ENCODE measurements at regions not wholly inside any gene's neighbourhood (a gene's known extent, or its start where the extent isn't known, plus 50 kb on each side); places are given as distances from the start of the nearest gene placed in this dataset.

DNA sequence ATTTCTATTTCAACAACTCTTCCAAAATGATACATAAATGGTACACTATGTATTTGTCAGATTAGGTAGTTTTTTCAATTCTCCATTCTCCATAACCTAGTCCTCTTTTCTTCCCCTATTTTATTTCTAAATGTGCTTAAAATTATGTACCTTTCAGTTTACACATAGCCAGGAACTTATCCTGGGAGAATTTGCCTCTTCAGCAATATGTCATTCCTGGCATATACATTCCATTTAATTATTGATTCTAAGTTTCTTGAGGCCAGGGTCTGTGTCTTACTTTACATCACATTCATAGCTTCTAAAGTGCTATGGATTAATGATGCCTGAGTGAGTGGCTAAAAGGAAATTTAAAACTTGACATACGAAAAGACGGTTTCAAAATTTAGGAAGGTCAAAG is 199.8 kb downstream of the PDGFRA start:
- no peaks in the 10 kb centered on the region for H3K36me3 Mint-ChIP-seq (ENCODE audit: insufficient read depth, unreplicated experiment)
- ChIA-PET CTCF (interaction anchor here (0.7 kb wide), 1 partner anchor 18 kb away, joined by 3 read pairs; no protein-coding TSS in a partner anchor), POLR2A (no interaction called here)
- no TSS peak for BruUV-seq (replicated peaks)
- intact Hi-C loops (cut with micrococcal nuclease), result no loop called here
- H3K9me3 Mint-ChIP-seq (ENCODE audit: unreplicated experiment), result no peaks in the 10 kb centered on the region
- TF ChIP-seq, protein P1, sequence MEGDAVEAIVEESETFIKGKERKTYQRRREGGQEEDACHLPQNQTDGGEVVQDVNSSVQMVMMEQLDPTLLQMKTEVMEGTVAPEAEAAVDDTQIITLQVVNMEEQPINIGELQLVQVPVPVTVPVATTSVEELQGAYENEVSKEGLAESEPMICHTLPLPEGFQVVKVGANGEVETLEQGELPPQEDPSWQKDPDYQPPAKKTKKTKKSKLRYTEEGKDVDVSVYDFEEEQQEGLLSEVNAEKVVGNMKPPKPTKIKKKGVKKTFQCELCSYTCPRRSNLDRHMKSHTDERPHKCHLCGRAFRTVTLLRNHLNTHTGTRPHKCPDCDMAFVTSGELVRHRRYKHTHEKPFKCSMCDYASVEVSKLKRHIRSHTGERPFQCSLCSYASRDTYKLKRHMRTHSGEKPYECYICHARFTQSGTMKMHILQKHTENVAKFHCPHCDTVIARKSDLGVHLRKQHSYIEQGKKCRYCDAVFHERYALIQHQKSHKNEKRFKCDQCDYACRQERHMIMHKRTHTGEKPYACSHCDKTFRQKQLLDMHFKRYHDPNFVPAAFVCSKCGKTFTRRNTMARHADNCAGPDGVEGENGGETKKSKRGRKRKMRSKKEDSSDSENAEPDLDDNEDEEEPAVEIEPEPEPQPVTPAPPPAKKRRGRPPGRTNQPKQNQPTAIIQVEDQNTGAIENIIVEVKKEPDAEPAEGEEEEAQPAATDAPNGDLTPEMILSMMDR (IDR thresholded peaks at IDR 0.05; ENCODE audit: unreplicated experiment), result no peak
- DNase-seq (ENCODE audit: unreplicated experiment), result no peak
- H3K4me1 Mint-ChIP-seq (ENCODE audit: insufficient read depth, unreplicated experiment), result no peaks in the 10 kb centered on the region
- no peak overlapping the region for H3K27ac Mint-ChIP-seq (ENCODE audit: low read depth, unreplicated experiment)
- peaks cover 50% of the 10 kb centered on the region for H3K27me3 Mint-ChIP-seq (ENCODE audit: insufficient read depth, unreplicated experiment)
- H3K4me3 Mint-ChIP-seq (ENCODE audit: unreplicated experiment), result no peak overlapping the region

DNA sequence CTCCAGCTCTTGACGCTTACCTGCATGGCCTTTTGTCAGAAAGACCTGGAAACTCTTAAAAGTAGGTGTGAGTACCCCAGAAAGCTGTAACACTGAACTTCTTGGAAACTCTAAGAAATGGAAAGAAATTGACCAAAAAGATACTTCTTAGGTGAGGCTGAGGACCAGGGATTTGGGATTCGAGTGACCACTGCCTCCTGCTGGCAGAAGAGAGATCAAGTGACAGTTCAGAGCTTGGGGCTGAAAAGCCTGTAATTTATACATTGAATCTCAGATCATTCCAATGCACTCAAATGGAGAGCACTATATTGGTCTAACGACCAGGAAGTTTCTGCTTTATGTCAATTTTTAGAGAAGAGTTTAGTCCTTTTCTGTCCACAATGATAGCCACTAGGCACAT is 204.6 kb downstream of the PDGFRA start:
- Mint-ChIP-seq H3K9me3 (ENCODE audit: unreplicated experiment) (no peaks in the 10 kb centered on the region), H3K4me1 (ENCODE audit: insufficient read depth, unreplicated experiment) (no peaks in the 10 kb centered on the region), H3K36me3 (ENCODE audit: insufficient read depth, unreplicated experiment) (no peaks in the 10 kb centered on the region), H3K4me3 (ENCODE audit: unreplicated experiment) (no peak overlapping the region), H3K27me3 (ENCODE audit: insufficient read depth, unreplicated experiment) (peaks cover 33% of the 10 kb centered on the region), H3K27ac (ENCODE audit: low read depth, unreplicated experiment) (no peak overlapping the region)
- ChIA-PET CTCF (interaction anchor here (0.6 to 1.0 kb wide), 4 partner anchors 10 to 2000 kb away, joined by 3 to 5 read pairs (median 4); no protein-coding TSS in a partner anchor), POLR2A (no interaction called here)
- TF ChIP-seq, protein P1 (IDR thresholded peaks at IDR 0.05; ENCODE audit: unreplicated experiment), result peak; percentile 46
- no TSS peak for BruUV-seq (replicated peaks)
- intact Hi-C loops (cut with micrococcal nuclease), result no loop called here
- DNase-seq (ENCODE audit: unreplicated experiment), result peak; percentile 33

DNA sequence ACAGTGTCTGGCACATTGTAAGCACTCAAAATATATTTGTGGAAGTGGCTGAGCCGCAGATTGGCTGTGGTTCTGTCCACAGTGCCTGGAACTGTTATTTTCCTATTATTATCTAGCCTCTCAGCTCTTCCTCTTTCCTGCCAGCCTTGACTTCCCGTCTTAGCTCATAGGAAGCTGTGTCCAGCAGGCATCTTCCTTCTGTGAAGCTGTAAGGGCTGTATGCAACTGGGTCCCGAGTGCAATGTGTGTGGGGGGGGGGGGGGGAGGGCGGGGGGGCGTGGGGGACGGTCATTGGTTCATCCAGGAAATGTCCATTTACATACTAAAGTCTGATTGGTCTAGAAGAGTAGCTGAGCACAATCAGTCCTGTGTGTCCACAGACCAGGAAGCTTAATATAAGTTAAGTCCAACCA is 210.7 kb downstream of the PDGFRA start:
- TF ChIP-seq, protein P1 (IDR thresholded peaks at IDR 0.05; ENCODE audit: unreplicated experiment), result no peak
- Mint-ChIP-seq H3K36me3 (ENCODE audit: insufficient read depth, unreplicated experiment) (no peaks in the 10 kb centered on the region), H3K4me1 (ENCODE audit: insufficient read depth, unreplicated experiment) (no peaks in the 10 kb centered on the region), H3K9me3 (ENCODE audit: unreplicated experiment) (no peaks in the 10 kb centered on the region), H3K4me3 (ENCODE audit: unreplicated experiment) (no peak overlapping the region), H3K27me3 (ENCODE audit: insufficient read depth, unreplicated experiment) (peaks cover 10% of the 10 kb centered on the region), H3K27ac (ENCODE audit: low read depth, unreplicated experiment) (no peak overlapping the region)
- no TSS peak for BruUV-seq (replicated peaks)
- CTCF ChIA-PET, result interaction anchor here (0.6 to 4.6 kb wide), 9 partner anchors 13 to 121 kb away, joined by 3 to 38 read pairs (median 5); no protein-coding TSS in a partner anchor
- POLR2A ChIA-PET, result no interaction called here
- DNase-seq (ENCODE audit: unreplicated experiment), result peak; percentile 9
- intact Hi-C loops (cut with micrococcal nuclease), result loop anchor here (2.0 kb wide), 2 partner anchors 55 to 521 kb away; no protein-coding TSS in a partner anchor

DNA sequence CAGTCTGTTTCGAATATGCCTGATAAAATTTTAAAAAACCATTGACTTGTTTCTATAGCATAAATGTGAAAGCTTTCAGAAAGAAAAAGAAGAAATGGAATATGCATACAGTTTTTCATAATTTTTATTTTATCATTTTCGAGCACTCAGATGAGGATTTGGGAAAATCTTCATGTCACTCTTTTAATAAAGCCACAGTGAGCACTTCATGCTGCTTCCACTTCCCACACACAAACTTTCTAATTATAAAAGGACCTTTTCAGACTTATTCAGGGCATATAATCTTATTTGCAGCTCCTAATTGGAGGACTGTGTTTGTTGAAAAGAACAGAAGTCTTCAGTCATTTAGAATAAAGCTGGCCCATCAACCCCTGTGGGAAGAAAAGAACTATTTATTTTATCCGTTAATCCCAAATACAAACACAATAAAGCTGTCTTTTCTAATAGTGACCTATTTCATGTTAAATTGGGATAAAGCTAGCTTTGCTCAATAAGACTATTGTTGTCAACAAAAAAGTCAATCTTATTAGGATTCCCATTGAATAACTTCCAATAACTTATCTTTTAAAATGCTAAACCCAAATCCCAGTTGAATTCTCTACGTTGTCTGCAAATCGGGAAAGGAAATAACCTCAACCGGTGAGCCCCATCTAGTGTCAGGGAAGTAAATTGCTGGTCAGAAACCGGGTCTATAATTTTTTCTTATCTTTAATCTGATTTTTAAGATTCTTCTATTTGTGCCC is 211.5 kb downstream of the PDGFRA start:
- ChIA-PET CTCF (interaction anchor here (0.6 to 4.6 kb wide), 14 partner anchors 14 to 806 kb away, joined by 3 to 38 read pairs (median 4); no protein-coding TSS in a partner anchor), POLR2A (no interaction called here)
- H3K27me3 Mint-ChIP-seq (ENCODE audit: insufficient read depth, unreplicated experiment), result peaks cover 2% of the 10 kb centered on the region
- intact Hi-C loops (cut with micrococcal nuclease), result loop anchor here (1.0 to 2.0 kb wide), 3 partner anchors 56 to 520 kb away; no protein-coding TSS in a partner anchor
- TF ChIP-seq, protein P1 (IDR thresholded peaks at IDR 0.05; ENCODE audit: unreplicated experiment), result peak; percentile 49
- no peak overlapping the region for H3K27ac Mint-ChIP-seq (ENCODE audit: low read depth, unreplicated experiment)
- no peaks in the 10 kb centered on the region for H3K4me1 Mint-ChIP-seq (ENCODE audit: insufficient read depth, unreplicated experiment)
- no TSS peak for BruUV-seq (replicated peaks)
- no peaks in the 10 kb centered on the region for H3K36me3 Mint-ChIP-seq (ENCODE audit: insufficient read depth, unreplicated experiment)
- DNase-seq (ENCODE audit: unreplicated experiment), result peak; percentile 49
- H3K9me3 Mint-ChIP-seq (ENCODE audit: unreplicated experiment), result no peaks in the 10 kb centered on the region
- no peak overlapping the region for H3K4me3 Mint-ChIP-seq (ENCODE audit: unreplicated experiment)
